GM21526 (cell line): ENCODE measurements at regions not wholly inside any gene's neighbourhood (a gene's known extent, or its start where the extent isn't known, plus 50 kb on each side); places are given as distances from the start of the nearest gene placed in this dataset.

Experiments used
- ATAC-seq: cut with Tn5 transposase; IDR thresholded peaks from one replicate; pipeline ENCODE4 v1.9.1; 2021; ENCODE audit warnings: moderate library complexity; ENCODE audit not compliant: unreplicated experiment, low FRiP score

DNA sequence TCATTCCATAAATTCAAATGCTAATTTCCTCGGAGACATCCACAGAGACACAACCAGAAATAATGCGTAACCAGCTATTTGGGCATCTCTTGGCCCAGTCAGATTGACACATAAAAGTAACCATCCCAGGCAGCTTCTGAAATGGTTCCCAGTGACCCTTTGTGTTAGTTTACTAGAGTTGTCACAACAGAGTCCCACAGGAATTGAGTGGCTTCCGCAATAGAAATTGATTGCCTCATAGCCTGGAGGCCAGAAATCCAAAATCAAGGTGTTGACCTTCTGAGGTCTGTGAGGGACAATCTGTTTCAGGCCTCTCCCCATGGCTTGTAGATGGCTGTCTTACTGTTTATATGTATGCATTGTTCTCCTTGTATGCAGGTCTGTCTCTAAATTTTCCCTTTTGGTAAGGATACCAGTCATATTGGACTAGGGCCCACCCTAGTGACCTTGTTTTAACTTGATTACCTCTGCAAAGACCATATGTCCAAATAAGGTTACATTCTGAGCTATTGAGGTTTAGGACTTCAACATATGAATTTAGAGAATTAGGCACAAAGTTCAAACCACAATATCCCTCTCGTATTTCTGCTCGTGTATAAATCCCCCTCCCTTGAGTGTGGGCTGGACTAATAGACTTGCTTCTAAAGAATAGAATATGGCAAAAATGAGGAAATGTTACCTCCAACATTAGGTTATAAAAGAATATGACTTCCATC lies 78.2 kb upstream of the FGGY start:
- ATAC-seq = no peak

DNA sequence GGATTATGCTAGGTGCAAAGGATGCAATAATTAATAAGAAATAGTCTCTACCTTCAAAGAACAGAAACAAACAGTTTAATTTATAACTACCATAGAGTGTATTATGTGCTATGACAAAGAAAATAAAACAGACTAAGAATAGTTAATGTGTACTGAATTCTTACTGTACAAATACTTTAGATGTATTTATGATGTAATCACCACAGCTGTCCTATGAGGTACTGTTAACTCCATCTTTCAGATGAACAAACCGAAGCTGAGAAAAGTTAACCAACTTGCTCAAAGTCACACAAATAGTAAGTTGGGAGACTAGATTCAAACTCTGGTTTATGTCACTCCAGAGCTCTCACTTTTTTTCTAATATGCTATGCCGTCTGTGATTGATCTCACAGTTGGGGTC lies 77.0 kb upstream of the FGGY start:
- ATAC-seq = no peak

DNA sequence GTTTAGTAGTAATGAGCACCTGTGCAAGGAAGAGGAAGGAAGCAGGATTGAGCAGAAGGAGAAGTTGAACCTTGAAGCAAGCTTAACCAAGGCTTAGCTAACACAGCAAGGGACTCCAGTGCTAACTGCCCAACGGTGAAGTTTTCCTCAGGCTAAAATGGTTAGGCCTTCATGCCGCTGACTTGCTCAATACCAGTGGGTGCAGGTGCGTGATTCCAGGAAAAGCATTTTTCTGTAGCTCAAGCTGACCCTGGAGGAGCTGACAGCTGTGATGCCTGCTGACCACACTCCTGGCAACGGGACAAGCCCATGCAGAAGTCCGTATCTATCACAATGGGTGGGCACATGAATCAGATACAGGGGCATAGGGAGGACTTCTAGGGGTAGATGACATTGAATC lies 76.5 kb upstream of the FGGY start:
- ATAC-seq = no peak

DNA sequence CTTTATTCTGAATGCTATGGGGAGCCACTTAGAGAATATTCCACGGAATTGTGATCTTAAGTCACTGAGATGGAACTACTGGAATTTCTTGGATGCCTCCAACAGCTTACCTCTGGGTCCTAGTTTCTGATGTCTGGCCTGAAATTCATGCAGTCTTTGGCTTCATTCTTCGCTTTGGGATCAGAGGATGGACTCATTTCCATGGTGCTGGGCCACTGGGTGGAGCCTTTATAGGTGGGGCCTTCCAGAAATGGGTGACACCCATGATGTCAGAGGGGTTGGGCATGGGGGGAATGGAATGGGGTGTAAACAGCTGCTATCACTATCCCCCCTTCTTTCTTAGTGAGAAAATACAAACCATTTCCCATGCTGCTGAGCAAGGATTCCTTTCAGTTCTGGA lies 73.7 kb upstream of the FGGY start:
- ATAC-seq = no peak

DNA sequence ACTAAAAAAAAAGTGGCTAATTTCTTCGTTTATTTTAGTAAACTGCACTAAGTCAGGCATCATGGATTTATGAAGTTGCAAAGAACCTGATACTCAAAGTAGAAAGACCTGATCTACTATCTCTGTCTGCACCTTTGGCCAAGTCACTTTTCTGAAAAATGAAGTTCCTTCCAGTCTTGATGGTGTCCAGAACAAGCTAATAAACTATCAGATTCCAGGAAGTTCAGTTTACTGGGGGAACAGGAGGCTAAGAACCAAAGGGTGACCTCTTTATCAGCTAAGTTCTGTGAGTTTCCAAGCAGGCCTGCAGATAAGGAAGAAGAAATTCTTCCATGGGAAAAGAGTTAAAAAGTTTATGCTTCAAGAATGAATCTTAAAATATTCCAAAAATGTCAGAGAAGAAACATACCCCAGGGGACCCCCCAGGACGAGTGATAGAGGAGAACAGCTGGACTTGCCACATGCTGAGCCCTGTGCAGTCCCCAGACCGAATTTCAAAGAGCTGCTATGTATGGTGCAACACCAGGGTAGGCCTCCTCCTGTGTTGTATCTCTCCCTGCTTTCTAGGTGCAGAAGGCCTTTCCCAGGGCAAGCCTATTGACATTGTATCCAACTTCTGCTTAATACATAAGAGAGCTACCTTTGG lies 72.8 kb upstream of the FGGY start:
- ATAC-seq = no peak

DNA sequence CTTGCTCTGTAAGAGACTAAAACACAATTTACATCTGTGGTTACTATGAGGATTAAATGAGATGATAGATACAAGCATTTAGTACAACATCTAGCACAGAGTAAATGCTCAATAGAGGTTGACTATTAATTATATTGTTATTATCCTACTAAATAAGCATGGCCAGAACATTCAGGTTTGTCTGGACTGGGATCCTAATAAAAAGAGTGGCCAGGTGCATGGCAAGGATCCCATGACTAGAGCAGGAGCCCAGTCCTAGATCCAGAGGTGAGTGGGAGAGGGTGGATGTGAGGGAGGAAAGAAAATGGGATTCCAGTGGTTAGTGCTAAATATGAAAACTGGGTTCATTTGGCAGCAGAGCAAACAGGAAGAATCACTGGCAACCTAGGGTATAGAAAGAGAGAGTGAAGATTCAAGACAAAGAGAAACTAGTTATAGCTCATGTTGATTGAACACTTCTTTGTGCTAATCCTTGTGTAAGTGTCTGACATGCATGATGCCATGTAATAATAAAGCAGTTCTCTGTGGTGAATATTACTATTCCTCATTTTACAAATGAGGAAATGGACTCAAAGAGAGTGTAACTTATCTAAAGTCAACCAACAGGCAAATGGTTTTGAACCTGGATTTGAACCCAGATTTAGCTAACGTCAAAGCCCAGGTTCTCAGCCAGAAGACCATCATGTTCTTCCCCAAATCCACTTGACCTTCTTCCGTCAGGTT lies 71.1 kb upstream of the FGGY start:
- no peak for ATAC-seq

DNA sequence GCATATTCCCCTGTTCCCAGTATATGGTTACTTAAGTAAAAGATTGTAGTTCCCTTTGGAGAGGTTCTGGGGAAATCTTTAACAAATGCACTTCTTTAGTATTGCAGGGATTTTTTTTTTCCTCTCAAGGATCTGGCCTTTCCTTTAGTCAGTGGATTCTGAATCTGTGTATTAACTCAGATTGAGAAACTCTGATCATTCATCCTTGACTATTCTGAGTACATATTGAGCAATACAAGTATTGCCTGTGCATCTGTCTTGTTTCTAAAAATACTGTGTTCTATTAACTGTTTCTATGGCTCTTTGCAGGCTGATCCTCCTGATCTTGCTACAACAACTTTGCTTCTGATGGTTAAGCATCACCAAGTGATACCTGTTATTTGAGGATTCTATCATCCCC lies 67.8 kb upstream of the FGGY start:
- ATAC-seq = no peak

DNA sequence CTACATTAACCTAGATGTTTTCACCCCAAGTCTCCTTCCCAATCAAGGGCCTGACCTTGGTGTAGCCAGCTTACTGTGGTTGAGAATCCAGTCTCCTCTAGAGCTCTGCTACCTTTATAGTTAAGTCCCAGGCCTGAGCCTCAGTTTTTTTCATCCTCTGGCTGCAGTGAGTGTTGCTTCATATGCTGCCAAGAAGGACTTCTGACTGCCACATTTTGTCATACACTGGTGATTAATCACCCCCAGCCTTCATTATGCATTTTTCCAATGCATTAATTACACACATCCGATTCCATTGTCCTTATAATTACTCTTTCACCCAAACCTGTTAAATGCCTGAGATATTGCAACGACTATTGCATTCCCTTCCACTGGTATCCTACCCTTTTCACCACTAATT lies 66.3 kb upstream of the FGGY start:
- no peak for ATAC-seq

DNA sequence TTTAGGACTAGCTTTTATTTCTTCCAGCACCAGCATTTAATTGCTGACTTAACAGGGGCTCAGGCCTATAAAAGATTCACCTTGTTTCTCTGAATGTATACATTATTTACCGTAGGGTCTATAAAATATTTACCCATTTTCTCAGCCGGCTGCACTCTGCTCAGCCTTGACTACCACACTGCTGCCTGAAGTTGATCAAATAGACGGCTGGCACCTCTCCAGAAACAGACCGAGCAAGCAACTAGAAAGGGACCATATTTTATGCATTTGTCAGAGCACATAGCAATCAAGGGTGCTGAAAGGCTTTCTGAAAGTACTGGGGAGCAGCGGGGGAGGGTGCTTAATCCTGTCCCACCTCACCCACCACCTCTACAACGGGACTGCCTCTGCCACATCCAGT lies 64.7 kb upstream of the FGGY start:
- no peak for ATAC-seq

DNA sequence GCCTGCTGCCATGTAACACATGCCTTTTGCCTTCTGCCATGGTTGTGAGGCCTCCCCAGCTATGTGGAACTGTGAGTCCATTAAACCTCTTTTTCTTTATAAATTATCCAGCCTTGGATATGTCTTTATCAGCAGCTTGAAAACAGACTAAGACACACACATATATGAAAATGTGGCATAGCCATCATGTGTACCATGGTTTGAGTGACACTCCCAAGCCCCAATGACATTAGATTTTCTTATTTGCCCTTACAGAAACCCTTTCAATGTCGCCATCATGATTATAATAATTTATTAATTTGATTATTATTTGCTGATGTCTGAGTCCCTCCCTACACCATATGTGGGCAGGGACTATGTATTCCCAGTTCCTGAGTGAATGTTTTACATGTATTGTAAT lies 63.5 kb upstream of the FGGY start:
- ATAC-seq = no peak

DNA sequence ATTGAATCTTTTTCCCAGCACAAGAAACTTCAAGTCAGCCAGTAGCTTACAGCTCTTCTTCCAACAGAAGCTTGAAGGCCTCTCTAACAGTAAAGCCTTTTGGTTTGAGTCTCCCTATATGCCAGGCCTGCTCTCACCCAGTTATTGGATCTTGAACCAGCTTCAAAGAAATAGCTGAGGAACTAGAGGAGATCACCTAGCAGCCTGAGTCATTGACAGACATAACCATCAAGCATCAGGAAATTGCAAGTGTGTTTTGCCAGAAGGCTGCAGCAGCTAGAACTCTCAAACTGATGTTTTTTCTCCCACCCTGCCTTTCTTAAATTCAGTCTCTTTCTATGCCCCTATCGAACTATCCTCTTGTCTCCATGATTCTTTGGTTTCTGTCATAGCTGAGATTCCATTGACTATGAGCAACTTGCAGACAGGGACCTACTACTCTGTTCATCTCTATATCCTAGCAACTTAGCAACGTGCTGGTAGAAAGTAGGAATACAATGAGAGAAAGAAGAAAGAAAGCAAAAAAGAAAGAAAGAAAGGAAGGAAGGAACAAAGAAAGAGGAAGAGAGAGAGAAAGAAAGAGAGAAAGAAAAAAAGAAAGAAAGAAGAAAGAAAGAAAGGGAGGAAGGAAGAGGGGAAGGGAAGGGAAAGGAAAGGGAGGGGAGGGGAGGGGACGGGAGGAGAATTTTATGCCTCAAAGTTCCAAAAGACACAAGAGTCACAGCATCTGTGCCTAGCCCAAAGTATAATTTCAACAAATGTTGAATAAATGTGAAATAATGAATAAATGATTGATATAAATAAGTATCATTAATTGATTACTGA lies 60.0 kb upstream of the FGGY start:
- no peak for ATAC-seq

DNA sequence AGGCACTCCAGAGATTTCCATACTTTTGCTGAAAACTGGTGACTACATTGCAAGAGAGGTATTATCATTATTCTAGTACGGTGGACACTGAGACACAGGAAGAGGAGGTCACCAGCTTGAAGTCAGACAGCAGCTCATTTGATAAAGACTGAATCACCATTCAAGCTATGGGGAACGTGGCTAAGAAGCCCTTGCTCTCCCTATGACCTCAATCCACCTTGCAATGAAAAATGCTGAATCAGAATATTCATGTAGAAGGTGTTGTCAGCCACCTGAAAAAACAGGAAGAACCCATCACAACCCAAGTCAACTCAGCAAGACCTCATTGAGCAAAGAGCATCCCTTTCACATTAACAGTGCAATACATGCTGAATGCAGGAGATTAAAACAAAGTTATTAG lies 59.0 kb upstream of the FGGY start:
- no peak for ATAC-seq

DNA sequence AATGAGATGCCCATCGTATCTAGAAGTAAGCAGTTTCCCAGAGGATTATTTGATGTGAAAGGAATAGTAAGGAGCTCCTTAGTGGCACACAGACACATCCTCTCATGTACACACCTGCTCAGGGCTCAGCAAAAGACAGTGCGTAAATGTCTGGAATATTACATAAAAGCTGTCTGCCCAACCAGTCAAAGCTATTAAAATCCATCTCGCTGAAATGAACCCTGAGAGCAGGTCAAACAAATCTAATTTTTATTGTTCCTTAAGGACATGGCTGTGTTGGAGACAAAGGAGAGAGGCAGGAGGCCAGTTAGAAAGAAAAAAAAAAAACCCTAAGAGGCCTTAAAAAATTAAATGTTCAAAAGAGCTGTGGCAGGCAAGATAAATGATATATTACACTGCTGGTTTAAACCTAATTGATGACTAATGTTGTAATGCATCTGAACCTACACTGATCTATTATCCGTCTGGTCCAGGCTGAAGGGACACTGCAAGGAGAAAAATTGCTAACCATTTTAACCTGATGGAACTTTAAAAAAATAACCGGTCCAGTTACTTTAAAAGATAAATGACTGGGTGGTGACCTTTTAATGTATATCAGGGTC lies 58.5 kb upstream of the FGGY start:
- ATAC-seq = no peak

DNA sequence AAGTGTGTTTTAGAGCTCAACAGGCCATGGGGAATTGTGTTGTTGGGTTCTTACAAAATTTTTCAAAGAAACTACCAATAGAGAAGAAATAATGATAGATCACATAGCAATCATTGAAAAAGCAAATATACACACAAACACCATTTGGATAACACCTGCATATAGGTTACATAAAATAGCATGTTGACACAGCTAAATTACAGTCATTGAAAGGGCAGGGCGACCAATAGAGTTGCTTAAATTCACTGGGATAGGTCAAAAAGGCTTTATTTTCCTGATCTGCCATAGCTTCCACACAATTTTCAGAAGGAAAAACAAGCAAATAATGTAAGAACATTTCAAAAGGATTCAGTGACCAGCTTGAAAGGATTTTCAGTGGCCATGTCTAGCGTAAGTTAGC lies 57.9 kb upstream of the FGGY start:
- ATAC-seq = no peak

DNA sequence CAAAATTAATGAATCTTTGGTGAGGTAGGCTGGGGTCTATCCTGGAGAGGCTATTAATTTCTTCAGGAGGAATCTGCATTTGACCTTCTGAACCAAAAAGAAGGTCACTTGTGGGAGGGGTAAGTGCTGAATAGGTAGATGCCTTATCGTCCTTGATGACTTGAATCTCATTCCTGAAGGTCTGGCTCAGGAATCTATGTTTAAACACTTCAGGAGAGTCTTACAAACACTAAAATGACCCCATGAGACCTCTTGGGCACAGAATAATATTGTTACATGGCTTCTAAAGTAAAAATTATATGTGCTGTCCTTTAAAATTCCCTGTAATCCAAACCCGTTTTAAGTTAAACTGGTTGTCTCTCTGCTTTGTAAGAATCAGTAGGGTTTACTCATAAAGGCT lies 55.0 kb upstream of the FGGY start:
- no peak for ATAC-seq

DNA sequence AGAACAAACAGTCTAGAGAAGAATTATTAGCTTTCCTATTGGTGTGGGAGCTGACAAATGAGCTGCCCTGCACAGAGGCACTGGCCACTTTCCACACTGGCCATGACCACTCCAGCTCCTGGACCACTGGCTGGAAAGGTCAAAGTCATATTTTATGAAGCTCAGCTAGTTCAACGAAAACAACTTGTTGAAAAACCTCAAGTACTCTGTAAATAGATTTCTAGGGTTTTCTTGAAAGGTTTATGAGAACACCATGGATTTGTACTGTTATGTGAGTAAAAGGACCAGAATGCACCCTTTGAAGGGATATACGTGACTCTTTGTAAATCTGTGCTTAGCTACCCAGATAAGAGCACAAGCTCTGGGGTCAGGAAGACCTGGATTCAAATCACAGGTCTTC lies 54.5 kb upstream of the FGGY start:
- no peak for ATAC-seq

DNA sequence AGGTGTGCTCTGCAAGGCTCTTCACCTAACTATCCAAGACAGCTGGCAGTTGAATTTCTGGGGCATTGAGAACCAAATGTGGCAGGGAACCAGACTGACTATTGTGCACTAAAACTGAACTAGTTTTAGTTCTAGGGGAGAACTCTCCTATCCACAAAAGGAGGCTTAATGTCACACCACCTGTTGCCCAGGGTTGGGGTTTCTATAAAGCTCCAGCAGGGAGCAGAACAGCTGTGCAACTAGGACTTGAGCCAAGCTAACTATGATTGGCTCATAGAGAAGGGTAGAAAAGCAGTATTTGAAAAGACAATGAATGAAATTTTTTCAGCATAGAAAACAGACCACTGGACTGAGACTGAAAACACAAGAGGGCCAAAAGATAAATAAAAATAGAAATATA lies 53.3 kb upstream of the FGGY start:
- no peak for ATAC-seq

DNA sequence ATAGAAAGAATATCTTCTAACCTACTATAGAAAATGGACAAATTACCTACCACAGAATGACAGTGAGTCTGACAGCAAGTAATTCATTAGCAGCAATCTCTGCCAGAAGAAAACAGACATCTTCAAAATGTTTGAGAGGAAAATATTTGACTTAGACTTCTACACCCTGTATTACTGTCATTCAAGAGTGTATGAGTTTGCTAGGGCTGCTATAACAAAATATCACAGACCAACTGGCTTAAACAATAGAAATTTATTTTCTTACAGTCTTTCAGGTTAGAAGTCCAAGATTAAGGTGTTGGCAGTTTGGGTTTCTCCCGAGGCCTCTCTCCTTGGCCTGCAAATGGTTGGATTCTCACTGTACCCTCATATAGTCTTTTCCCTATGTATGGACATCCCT lies 52.9 kb upstream of the FGGY start:
- ATAC-seq = no peak

DNA sequence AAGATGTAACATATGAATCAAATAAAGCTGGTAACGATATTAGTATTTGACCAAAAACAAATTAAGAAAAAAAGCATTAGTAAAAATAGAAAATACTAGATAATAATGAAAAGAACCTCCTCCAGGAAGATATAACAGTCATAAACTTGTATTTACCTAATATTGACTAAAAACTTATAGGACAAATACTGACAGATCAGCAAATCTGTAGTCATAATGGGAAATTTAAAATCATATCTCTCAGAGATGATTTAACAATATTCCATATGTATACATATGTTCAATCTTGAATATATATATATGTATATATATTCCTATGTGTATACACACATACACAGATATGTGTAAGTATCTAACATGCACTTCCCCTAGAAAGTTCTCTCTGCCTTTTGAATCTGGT lies 52.0 kb upstream of the FGGY start:
- no peak for ATAC-seq
